COLO668 (cell line): ENCODE measurements at regions not wholly inside any gene's neighbourhood (a gene's known extent, or its start where the extent isn't known, plus 50 kb on each side); places are given as distances from the start of the nearest gene placed in this dataset.
"Not testable (repeated sequence)": the region's sequence is repeated elsewhere in the genome, so short reads cannot be mapped to it uniquely, and the experiment has no call there.

Source experiments
- DNase-seq: peaks from one replicate; lab custom pipeline; 2025; ENCODE audit not compliant: unreplicated experiment; lab: John Stamatoyannopoulos, UW

GRCh38 chr9:11141357-11141756 lies 528.6 kb upstream of the PTPRD start:
- no peak for DNase-seq

- DNase-seq = no peak
Observed at GRCh38 chr9:11142965-11143738, 530.4 kb upstream of the PTPRD start.

GRCh38 chr9:11144746-11145145 lies 531.9 kb upstream of the PTPRD start:
- no peak for DNase-seq

GRCh38 chr9:11148189-11148588 lies 535.4 kb upstream of the PTPRD start:
- no peak for DNase-seq

GRCh38 chr9:11149065-11149464 lies 536.3 kb upstream of the PTPRD start:
- DNase-seq = no peak

GRCh38 chr9:11158063-11158462 lies 545.3 kb upstream of the PTPRD start:
- no peak for DNase-seq

GRCh38 chr9:11158676-11159075 lies 545.9 kb upstream of the PTPRD start:
- no peak for DNase-seq

GRCh38 chr9:11159318-11159862 lies 546.6 kb upstream of the PTPRD start:
- DNase-seq = no peak

GRCh38 chr9:11163843-11164242 lies 551.0 kb upstream of the PTPRD start:
- no peak for DNase-seq

GRCh38 chr9:11182001-11182400 lies 569.2 kb upstream of the PTPRD start:
- no peak for DNase-seq

- no peak for DNase-seq
Observed at GRCh38 chr9:11190719-11191118, 577.9 kb upstream of the PTPRD start.

- DNase-seq = no peak
Observed at GRCh38 chr9:11192993-11193392, 580.2 kb upstream of the PTPRD start.

GRCh38 chr9:11194246-11194645 lies 581.4 kb upstream of the PTPRD start:
- no peak for DNase-seq

GRCh38 chr9:11196840-11197365 lies 584.1 kb upstream of the PTPRD start:
- DNase-seq = not testable (repeated sequence)

- no peak for DNase-seq
Observed at GRCh38 chr9:11199335-11199734, 586.5 kb upstream of the PTPRD start.

- no peak for DNase-seq
Observed at GRCh38 chr9:11204521-11204920, 591.7 kb upstream of the PTPRD start.

- no peak for DNase-seq
Observed at GRCh38 chr9:11206925-11207324, 594.1 kb upstream of the PTPRD start.

- no peak for DNase-seq
Observed at GRCh38 chr9:11233696-11234095, 620.9 kb upstream of the PTPRD start.

GRCh38 chr9:11235061-11235460 lies 622.3 kb upstream of the PTPRD start:
- no peak for DNase-seq

GRCh38 chr9:11241779-11242178 lies 629.0 kb upstream of the PTPRD start:
- DNase-seq = no peak

- no peak for DNase-seq
Observed at GRCh38 chr9:11257992-11258391, 645.2 kb upstream of the PTPRD start.

- no peak for DNase-seq
Observed at GRCh38 chr9:11269036-11269435, 656.2 kb upstream of the PTPRD start.
